ENCODE measurements at regions not wholly inside any gene's neighbourhood (a gene's known extent, or its start where the extent isn't known, plus 50 kb on each side); places are given as distances from the start of the nearest gene placed in this dataset.
A peak's percentile ranks its signal among the peaks of the same experiment; 100 is the strongest.

- TF ChIP-seq CTCF (IDR thresholded peaks at IDR 0.05) (peak in 2 of 5 experiments; percentile 25 to 41), EP300 (IDR thresholded peaks at IDR 0.05) (no peak)
Measured at GRCh38 chr10:55500931-55501559, 700.0 kb upstream of the PCDH15 start.

Data from tibial nerve (tissue), 4 donors.